Activated naive CD4-positive, alpha-beta T cell treated with anti-CD3 and anti-CD28 coated beads for 36 hours (primary cell): ENCODE measurements at regions not wholly inside any gene's neighbourhood (a gene's known extent, or its start where the extent isn't known, plus 50 kb on each side); places are given as distances from the start of the nearest gene placed in this dataset.
"Not testable (repeated sequence)": the region's sequence is repeated elsewhere in the genome, so short reads cannot be mapped to it uniquely, and the experiment has no call there.

Experiments used
- CTCF ChIA-PET: fragments of 350-600 bp; sonication (Branson Sonifier 250); formaldehyde crosslinking; loops from one replicate; lab custom pipeline; 2021; ENCODE audit warnings: antibody characterized with exemption; lab: Charles Lee
- DNase-seq: peaks from one replicate; pipeline ENCODE4 v3.0.0-alpha.2; 2020
- H3K27ac Mint-ChIP-seq: one replicate; pipeline ENCODE4 v1.8.0; 2021; ENCODE audit warnings: mild to moderate bottlenecking, mixed read lengths
- H3K27me3 Mint-ChIP-seq: one replicate; pipeline ENCODE4 v1.8.0; 2021; ENCODE audit warnings: low read depth, mixed read lengths
- H3K36me3 Mint-ChIP-seq: one replicate; pipeline ENCODE4 v1.8.0; 2021; ENCODE audit warnings: low read depth, mixed read lengths
- H3K4me1 Mint-ChIP-seq: one replicate; pipeline ENCODE4 v1.8.0; 2021; ENCODE audit warnings: low read depth, mixed read lengths
- H3K4me3 Mint-ChIP-seq: one replicate; pipeline ENCODE4 v1.8.0; 2021; ENCODE audit warnings: mild to moderate bottlenecking, moderate library complexity, mixed read lengths
- H3K9me3 Mint-ChIP-seq: one replicate; pipeline ENCODE4 v1.8.0; 2021; ENCODE audit warnings: mixed read lengths
- intact Hi-C: fragments of 100-400 bp; cut with micrococcal nuclease; formaldehyde crosslinking; loops from one replicate; pipeline ENCODE4 v1.15.1; 2023

DNA sequence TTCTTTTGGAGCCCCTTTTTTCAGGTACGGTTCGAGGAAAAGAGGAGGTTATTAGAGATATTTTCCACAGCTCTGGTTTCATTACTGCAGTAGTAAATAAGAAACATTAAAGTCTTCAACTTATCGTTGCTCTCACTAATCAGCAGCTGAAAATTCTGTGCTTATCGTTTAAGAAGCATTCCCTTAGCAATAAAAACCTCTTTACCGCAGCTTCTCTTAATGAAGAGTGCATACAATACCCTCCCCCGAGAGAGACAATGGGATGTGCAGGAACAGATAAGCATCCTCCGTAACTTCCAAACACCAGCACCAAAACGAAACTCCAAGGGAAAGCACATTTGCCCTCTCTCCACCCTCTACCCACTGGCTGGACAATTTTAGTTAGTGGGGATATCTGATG lies 384.5 kb downstream of the NEBL start:
- no peaks in the 10 kb centered on the region for H3K36me3 Mint-ChIP-seq
- H3K4me1 Mint-ChIP-seq, result no peaks in the 10 kb centered on the region
- CTCF ChIA-PET, result no interaction called here
- intact Hi-C loops, result no loop called here
- peaks cover 4% of the 10 kb centered on the region for H3K9me3 Mint-ChIP-seq
- H3K27ac Mint-ChIP-seq, result no peak overlapping the region
- H3K4me3 Mint-ChIP-seq, result no peak overlapping the region
- DNase-seq, result no peak
- H3K27me3 Mint-ChIP-seq, result no peaks in the 10 kb centered on the region

DNA sequence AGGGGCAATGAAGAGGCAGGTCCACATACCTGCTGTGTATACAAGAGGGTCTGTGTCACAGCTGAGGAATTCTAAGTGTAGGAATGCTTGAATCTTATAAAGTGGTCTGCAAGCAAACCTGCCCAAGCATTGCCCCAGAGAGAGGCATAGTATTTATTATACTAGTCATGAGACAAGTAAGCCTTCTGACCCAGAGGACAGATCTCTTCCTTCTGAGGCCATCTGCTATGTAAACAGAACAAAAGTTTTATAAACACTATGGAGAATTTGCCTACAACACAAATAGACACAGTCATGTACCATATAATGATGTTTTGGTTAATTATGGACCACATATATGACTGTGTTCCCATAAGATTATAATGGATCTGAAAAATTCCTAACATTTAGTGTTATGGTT lies 388.2 kb downstream of the NEBL start:
- CTCF ChIA-PET, result no interaction called here
- Mint-ChIP-seq H3K27ac (no peak overlapping the region), H3K4me3 (no peak overlapping the region), H3K36me3 (no peaks in the 10 kb centered on the region), H3K4me1 (no peaks in the 10 kb centered on the region), H3K27me3 (no peaks in the 10 kb centered on the region), H3K9me3 (peaks cover 8% of the 10 kb centered on the region)
- intact Hi-C loops, result no loop called here
- no peak for DNase-seq

DNA sequence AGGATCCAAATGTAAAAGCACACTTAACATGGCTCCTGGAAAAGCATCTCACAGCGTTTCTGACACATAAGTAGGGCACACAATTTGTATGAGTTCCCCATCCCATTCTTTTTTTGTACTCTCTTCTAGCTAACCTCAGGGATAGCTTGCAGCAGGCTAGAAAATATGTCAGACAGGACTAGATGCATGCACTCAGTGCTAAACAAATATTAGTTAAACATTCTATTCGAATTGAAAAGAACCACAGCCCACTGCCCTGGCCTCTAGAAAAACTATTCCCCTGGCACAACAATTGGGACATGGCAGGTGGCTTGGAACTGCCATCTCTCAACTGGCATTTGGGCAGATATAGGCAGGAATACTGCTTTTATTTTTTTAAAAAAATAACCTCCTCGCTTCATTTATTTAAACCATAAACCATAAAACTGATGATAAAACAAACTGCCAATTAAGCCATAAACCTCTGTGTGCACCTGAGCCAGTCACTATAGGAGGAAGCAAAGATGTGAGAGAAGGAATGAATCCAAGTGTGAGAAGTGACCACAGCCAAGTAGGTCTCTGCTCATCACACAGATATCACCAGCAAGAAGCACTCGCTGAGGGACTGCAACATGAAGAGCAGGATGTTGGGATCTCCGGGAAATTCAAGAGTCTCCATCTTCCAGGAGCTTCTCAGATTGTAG lies 394.1 kb downstream of the NEBL start:
- intact Hi-C loops, result no loop called here
- no peak for DNase-seq
- peaks cover 7% of the 10 kb centered on the region for H3K9me3 Mint-ChIP-seq
- H3K27ac Mint-ChIP-seq, result no peak overlapping the region
- CTCF ChIA-PET, result no interaction called here
- no peaks in the 10 kb centered on the region for H3K27me3 Mint-ChIP-seq
- no peak overlapping the region for H3K4me3 Mint-ChIP-seq
- H3K36me3 Mint-ChIP-seq, result no peaks in the 10 kb centered on the region
- no peaks in the 10 kb centered on the region for H3K4me1 Mint-ChIP-seq

GRCh38 chr10:20494474-20494873 lies 402.6 kb downstream of the NEBL start:
- H3K27me3 Mint-ChIP-seq, result no peaks in the 10 kb centered on the region
- CTCF ChIA-PET, result no interaction called here
- no peak overlapping the region for H3K27ac Mint-ChIP-seq
- H3K4me1 Mint-ChIP-seq, result peaks cover 3% of the 10 kb centered on the region
- peaks cover 23% of the 10 kb centered on the region for H3K9me3 Mint-ChIP-seq
- no peaks in the 10 kb centered on the region for H3K36me3 Mint-ChIP-seq
- no peak for DNase-seq
- intact Hi-C loops, result no loop called here
- H3K4me3 Mint-ChIP-seq, result no peak overlapping the region

GRCh38 chr10:20492447-20492846 lies 404.7 kb downstream of the NEBL start:
- intact Hi-C loops, result no loop called here
- CTCF ChIA-PET, result no interaction called here
- no peak overlapping the region for H3K4me3 Mint-ChIP-seq
- no peak overlapping the region for H3K27ac Mint-ChIP-seq
- no peaks in the 10 kb centered on the region for H3K36me3 Mint-ChIP-seq
- H3K9me3 Mint-ChIP-seq, result peaks cover 21% of the 10 kb centered on the region
- peaks cover 3% of the 10 kb centered on the region for H3K4me1 Mint-ChIP-seq
- DNase-seq, result no peak
- H3K27me3 Mint-ChIP-seq, result no peaks in the 10 kb centered on the region

- intact Hi-C loops, result no loop called here
Observed at GRCh38 chr10:20489961-20490360, 407.1 kb downstream of the NEBL start.

DNA sequence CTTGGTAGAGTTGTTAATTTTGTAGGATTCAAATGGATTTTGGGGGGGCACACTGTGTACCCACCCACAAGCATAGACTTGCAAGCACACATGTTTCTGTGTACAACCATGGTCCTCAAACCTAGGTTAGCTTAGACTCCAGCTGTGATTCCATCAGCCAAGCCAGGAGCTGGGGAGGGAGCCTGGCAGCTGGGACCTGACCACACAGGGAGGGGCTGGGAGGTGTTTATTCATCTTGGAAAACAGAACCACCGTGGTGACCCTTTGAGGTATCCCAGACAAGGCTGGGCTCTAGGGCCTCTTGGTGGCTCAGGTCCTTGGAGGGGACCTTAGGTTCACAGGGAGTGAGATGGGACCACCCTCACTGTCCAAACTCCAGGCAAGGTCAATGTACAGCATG lies 410.3 kb downstream of the NEBL start:
- CTCF ChIA-PET, result no interaction called here
- Mint-ChIP-seq H3K27me3 (no peaks in the 10 kb centered on the region), H3K9me3 (peaks cover 4% of the 10 kb centered on the region), H3K4me3 (no peak overlapping the region), H3K36me3 (no peaks in the 10 kb centered on the region), H3K27ac (no peak overlapping the region), H3K4me1 (no peaks in the 10 kb centered on the region)
- intact Hi-C loops, result no loop called here
- no peak for DNase-seq

More at GRCh38 chr10:20489961-20490360, 407.1 kb downstream of the NEBL start:
- Mint-ChIP-seq H3K4me3 (no peak overlapping the region), H3K27me3 (no peaks in the 10 kb centered on the region), H3K27ac (no peak overlapping the region), H3K36me3 (no peaks in the 10 kb centered on the region), H3K4me1 (peaks cover 3% of the 10 kb centered on the region), H3K9me3 (peaks cover 16% of the 10 kb centered on the region)
- no peak for DNase-seq
- CTCF ChIA-PET, result interaction anchor here (0.7 kb wide), 1 partner anchor 1347 kb away, joined by 3 read pairs; no protein-coding TSS in a partner anchor

DNA sequence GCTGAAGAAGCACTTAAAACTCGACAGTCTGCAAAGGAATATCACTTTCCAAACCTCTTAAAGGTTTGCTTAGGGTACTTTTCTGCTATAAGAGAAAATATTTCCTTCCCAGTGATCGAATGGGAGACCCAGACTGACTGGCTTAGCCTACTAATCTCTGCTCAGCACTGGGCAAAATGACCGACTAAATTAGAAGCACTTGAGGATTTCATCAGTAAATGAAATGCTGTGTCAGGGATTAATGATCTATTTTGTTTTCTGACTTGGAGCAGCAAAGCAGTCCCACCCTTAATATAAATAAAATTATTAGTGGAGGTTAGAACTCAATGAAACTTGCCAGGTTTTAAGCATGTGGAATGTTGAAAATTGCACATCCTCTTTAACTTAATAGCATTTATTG lies 411.6 kb downstream of the NEBL start:
- Mint-ChIP-seq H3K4me3 (no peak overlapping the region), H3K4me1 (no peaks in the 10 kb centered on the region)

GRCh38 chr10:20481054-20481453 lies 416.1 kb downstream of the NEBL start:
- Mint-ChIP-seq H3K4me3 (no peak overlapping the region), H3K27me3 (no peaks in the 10 kb centered on the region), H3K27ac (no peak overlapping the region), H3K36me3 (no peaks in the 10 kb centered on the region), H3K9me3 (peaks cover 8% of the 10 kb centered on the region), H3K4me1 (no peaks in the 10 kb centered on the region)
- no peak for DNase-seq
- intact Hi-C loops, result no loop called here
- CTCF ChIA-PET, result no interaction called here

More for the DNA sequence above, 411.6 kb downstream of the NEBL start:
- CTCF ChIA-PET, result no interaction called here
- Mint-ChIP-seq H3K9me3 (peaks cover 6% of the 10 kb centered on the region), H3K27me3 (no peaks in the 10 kb centered on the region), H3K36me3 (no peaks in the 10 kb centered on the region), H3K27ac (no peak overlapping the region)
- DNase-seq, result no peak
- intact Hi-C loops, result no loop called here

- H3K27ac Mint-ChIP-seq, CTCF ChIA-PET, H3K4me1 Mint-ChIP-seq, H3K27me3 Mint-ChIP-seq, H3K36me3 Mint-ChIP-seq, H3K4me3 Mint-ChIP-seq, DNase-seq, H3K9me3 Mint-ChIP-seq, intact Hi-C loops: not testable (repeated sequence)
Observed at GRCh38 chr10:20480575-20480974, 416.5 kb downstream of the NEBL start.

- peaks cover 2% of the 10 kb centered on the region for H3K9me3 Mint-ChIP-seq
- no peak overlapping the region for H3K27ac Mint-ChIP-seq
- CTCF ChIA-PET, result no interaction called here
- H3K4me3 Mint-ChIP-seq, result no peak overlapping the region
- no peaks in the 10 kb centered on the region for H3K4me1 Mint-ChIP-seq
- H3K27me3 Mint-ChIP-seq, result no peaks in the 10 kb centered on the region
- intact Hi-C loops, result no loop called here
- H3K36me3 Mint-ChIP-seq, result no peaks in the 10 kb centered on the region
- no peak for DNase-seq
Observed at GRCh38 chr10:20474064-20474463, 423.0 kb downstream of the NEBL start.

- no peak overlapping the region for H3K4me3 Mint-ChIP-seq
- CTCF ChIA-PET, result no interaction called here
- no peak overlapping the region for H3K27ac Mint-ChIP-seq
- intact Hi-C loops, result no loop called here
- no peak for DNase-seq
- H3K27me3 Mint-ChIP-seq, result peaks cover 3% of the 10 kb centered on the region
- no peaks in the 10 kb centered on the region for H3K4me1 Mint-ChIP-seq
- no peaks in the 10 kb centered on the region for H3K36me3 Mint-ChIP-seq
- H3K9me3 Mint-ChIP-seq, result no peaks in the 10 kb centered on the region
Observed at GRCh38 chr10:20473023-20473760, 423.9 kb downstream of the NEBL start.

GRCh38 chr10:20466731-20467130 lies 430.4 kb downstream of the NEBL start:
- H3K4me3 Mint-ChIP-seq, result no peak overlapping the region
- CTCF ChIA-PET, result no interaction called here
- peaks cover 3% of the 10 kb centered on the region for H3K27me3 Mint-ChIP-seq
- no peak overlapping the region for H3K27ac Mint-ChIP-seq
- no peaks in the 10 kb centered on the region for H3K4me1 Mint-ChIP-seq
- peaks cover 4% of the 10 kb centered on the region for H3K9me3 Mint-ChIP-seq
- no peaks in the 10 kb centered on the region for H3K36me3 Mint-ChIP-seq
- no peak for DNase-seq
- intact Hi-C loops, result no loop called here
